ENCODE measurements at regions not wholly inside any gene's neighbourhood (a gene's known extent, or its start where the extent isn't known, plus 50 kb on each side); places are given as distances from the start of the nearest gene placed in this dataset.

DNA sequence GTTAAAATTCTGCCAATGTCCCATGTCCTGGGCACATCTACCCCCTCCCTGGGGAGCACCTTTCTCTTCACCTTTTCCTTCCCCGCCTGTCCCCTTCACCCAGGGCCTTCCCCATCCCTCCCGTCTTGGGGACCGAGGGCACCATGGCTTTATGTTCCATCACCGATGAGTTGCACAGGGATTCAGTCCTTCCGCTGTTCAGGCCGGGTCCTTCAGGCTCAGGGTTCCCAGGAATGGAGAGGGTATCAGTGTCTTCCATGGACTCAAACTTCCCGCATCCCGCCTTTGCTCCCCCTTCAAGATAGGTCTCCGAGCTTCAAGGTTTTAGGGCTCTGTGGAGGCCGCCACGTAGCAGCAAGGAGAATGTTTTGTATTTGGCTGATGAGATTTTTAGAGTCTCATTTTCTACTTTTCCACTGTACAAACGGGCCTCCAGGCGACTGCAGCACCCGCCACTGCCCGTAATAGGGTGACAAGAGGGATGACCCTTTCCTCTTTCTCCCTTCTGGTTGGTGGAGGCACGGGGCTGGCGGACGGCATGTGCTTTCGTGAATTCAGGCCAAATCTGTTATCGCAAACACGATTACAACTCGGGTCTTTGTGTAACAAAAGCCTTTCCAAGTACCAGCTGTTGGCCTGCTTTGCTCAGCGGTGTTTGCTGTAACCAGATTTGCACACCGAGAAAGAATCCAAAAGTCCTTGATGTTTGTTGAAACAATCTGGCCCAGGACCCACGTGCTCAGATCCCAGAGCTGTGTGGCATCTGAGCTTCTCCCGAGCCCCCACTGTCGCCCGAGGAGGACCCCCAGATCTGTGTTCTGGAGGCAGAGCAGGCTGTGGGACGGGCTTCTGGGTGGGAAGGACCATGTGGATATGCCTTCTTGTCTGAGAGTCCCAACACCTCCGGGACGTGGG lies 236.3 kb downstream of the SEC14L1 start (continued):
- TF ChIP-seq, protein P1, sequence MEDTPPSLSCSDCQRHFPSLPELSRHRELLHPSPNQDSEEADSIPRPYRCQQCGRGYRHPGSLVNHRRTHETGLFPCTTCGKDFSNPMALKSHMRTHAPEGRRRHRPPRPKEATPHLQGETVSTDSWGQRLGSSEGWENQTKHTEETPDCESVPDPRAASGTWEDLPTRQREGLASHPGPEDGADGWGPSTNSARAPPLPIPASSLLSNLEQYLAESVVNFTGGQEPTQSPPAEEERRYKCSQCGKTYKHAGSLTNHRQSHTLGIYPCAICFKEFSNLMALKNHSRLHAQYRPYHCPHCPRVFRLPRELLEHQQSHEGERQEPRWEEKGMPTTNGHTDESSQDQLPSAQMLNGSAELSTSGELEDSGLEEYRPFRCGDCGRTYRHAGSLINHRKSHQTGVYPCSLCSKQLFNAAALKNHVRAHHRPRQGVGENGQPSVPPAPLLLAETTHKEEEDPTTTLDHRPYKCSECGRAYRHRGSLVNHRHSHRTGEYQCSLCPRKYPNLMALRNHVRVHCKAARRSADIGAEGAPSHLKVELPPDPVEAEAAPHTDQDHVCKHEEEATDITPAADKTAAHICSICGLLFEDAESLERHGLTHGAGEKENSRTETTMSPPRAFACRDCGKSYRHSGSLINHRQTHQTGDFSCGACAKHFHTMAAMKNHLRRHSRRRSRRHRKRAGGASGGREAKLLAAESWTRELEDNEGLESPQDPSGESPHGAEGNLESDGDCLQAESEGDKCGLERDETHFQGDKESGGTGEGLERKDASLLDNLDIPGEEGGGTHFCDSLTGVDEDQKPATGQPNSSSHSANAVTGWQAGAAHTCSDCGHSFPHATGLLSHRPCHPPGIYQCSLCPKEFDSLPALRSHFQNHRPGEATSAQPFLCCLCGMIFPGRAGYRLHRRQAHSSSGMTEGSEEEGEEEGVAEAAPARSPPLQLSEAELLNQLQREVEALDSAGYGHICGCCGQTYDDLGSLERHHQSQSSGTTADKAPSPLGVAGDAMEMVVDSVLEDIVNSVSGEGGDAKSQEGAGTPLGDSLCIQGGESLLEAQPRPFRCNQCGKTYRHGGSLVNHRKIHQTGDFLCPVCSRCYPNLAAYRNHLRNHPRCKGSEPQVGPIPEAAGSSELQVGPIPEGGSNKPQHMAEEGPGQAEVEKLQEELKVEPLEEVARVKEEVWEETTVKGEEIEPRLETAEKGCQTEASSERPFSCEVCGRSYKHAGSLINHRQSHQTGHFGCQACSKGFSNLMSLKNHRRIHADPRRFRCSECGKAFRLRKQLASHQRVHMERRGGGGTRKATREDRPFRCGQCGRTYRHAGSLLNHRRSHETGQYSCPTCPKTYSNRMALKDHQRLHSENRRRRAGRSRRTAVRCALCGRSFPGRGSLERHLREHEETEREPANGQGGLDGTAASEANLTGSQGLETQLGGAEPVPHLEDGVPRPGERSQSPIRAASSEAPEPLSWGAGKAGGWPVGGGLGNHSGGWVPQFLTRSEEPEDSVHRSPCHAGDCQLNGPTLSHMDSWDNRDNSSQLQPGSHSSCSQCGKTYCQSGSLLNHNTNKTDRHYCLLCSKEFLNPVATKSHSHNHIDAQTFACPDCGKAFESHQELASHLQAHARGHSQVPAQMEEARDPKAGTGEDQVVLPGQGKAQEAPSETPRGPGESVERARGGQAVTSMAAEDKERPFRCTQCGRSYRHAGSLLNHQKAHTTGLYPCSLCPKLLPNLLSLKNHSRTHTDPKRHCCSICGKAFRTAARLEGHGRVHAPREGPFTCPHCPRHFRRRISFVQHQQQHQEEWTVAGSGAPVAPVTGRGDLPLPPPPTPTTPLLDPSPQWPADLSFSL (CRISPR knock-in tag; IDR thresholded peaks at IDR 0.05), result peak; percentile 92
- TF ChIP-seq ZMYM4 (CRISPR knock-in tag; IDR thresholded peaks at IDR 0.05), result peak; percentile 60
- peak; percentile 86 for TF ChIP-seq TEAD3 (CRISPR knock-in tag; optimal IDR thresholded peaks at IDR 0.05; ENCODE audit: borderline replicate concordance)
- TF ChIP-seq MED8 (CRISPR knock-in tag; IDR thresholded peaks at IDR 0.05; ENCODE audit: insufficient replicate concordance), result no peak
- TF ChIP-seq ZNF468 (CRISPR knock-in tag; IDR thresholded peaks at IDR 0.05), result no peak
- TF ChIP-seq ZNF615 (CRISPR knock-in tag; IDR thresholded peaks at IDR 0.05; ENCODE audit: borderline replicate concordance), result peak; percentile 73; the same call in 1 of the 2 replicates
- peak; percentile 44; the same call in 1 of the 2 replicates for TF ChIP-seq ERF (CRISPR knock-in tag; IDR thresholded peaks at IDR 0.05)
- TF ChIP-seq, protein P2, sequence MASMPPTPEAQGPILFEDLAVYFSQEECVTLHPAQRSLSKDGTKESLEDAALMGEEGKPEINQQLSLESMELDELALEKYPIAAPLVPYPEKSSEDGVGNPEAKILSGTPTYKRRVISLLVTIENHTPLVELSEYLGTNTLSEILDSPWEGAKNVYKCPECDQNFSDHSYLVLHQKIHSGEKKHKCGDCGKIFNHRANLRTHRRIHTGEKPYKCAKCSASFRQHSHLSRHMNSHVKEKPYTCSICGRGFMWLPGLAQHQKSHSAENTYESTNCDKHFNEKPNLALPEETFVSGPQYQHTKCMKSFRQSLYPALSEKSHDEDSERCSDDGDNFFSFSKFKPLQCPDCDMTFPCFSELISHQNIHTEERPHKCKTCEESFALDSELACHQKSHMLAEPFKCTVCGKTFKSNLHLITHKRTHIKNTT (CRISPR knock-in tag; IDR thresholded peaks at IDR 0.05), result no peak
- TF ChIP-seq, protein P3, sequence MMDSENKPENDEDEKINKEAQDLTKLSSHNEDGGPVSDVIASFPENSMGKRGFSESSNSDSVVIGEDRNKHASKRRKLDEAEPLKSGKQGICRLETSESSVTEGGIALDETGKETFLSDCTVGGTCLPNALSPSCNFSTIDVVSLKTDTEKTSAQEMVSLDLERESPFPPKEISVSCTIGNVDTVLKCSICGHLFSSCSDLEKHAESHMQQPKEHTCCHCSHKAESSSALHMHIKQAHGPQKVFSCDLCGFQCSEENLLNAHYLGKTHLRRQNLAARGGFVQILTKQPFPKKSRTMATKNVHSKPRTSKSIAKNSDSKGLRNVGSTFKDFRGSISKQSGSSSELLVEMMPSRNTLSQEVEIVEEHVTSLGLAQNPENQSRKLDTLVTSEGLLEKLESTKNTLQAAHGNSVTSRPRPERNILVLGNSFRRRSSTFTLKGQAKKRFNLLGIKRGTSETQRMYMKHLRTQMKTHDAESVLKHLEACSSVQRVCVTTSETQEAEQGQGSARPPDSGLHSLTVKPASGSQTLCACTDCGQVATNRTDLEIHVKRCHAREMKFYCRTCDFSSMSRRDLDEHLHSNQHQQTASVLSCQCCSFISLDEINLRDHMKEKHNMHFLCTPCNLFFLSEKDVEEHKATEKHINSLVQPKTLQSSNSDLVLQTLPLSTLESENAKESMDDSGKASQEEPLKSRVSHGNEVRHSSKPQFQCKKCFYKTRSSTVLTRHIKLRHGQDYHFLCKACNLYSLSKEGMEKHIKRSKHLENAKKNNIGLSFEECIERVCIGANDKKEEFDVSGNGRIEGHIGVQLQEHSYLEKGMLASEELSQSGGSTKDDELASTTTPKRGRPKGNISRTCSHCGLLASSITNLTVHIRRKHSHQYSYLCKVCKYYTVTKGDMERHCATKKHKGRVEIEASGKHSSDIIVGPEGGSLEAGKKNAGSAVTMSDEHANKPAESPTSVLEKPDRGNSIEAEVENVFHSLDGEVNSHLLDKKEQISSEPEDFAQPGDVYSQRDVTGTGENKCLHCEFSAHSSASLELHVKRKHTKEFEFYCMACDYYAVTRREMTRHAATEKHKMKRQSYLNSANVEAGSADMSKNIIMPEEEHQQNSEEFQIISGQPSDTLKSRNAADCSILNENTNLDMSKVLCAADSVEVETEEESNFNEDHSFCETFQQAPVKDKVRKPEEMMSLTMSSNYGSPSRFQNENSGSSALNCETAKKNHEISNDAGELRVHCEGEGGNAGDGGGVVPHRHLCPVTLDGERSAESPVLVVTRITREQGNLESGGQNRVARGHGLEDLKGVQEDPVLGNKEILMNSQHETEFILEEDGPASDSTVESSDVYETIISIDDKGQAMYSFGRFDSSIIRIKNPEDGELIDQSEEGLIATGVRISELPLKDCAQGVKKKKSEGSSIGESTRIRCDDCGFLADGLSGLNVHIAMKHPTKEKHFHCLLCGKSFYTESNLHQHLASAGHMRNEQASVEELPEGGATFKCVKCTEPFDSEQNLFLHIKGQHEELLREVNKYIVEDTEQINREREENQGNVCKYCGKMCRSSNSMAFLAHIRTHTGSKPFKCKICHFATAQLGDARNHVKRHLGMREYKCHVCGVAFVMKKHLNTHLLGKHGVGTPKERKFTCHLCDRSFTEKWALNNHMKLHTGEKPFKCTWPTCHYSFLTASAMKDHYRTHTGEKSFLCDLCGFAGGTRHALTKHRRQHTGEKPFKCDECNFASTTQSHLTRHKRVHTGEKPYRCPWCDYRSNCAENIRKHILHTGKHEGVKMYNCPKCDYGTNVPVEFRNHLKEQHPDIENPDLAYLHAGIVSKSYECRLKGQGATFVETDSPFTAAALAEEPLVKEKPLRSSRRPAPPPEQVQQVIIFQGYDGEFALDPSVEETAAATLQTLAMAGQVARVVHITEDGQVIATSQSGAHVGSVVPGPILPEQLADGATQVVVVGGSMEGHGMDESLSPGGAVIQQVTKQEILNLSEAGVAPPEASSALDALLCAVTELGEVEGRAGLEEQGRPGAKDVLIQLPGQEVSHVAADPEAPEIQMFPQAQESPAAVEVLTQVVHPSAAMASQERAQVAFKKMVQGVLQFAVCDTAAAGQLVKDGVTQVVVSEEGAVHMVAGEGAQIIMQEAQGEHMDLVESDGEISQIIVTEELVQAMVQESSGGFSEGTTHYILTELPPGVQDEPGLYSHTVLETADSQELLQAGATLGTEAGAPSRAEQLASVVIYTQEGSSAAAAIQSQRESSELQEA (CRISPR knock-in tag; IDR thresholded peaks at IDR 0.05; ENCODE audit: not compliant biosample characterization), result no peak

Data from HepG2 (cell line).